Activated naive CD4-positive, alpha-beta T cell treated with anti-CD3 and anti-CD28 coated beads, Interleukin-2, amount 50 U/mL, for 72 hours (primary cell): ENCODE measurements at regions not wholly inside any gene's neighbourhood (a gene's known extent, or its start where the extent isn't known, plus 50 kb on each side); places are given as distances from the start of the nearest gene placed in this dataset.

ENCODE experiments used
- ATAC-seq, 2 donors: fragments of 150-1000 bp; cut with Tn5 transposase; 2 replicates each; pipeline ENCODE4 v1.10.0; 2021; ENCODE audit warnings: mild to moderate bottlenecking in 2 of 2, moderate library complexity in 2 of 2
- DNase-seq, 2 donors: peaks; one replicate each; pipeline ENCODE4 v3.0.0; 2021 to 2022; ENCODE audit warnings: low spot score in 2 of 2
- H3K27ac Mint-ChIP-seq, 2 donors: one replicate each; pipeline ENCODE4 v1.8.0; 2022; ENCODE audit warnings: mild to moderate bottlenecking in 2 of 2, mixed read lengths in 2 of 2
- H3K36me3 Mint-ChIP-seq, 2 donors: one replicate each; pipeline ENCODE4 v1.8.0; 2022; ENCODE audit warnings: mixed read lengths in 2 of 2
- H3K9me3 Mint-ChIP-seq, 2 donors: one replicate each; pipeline ENCODE4 v1.8.0; 2022; ENCODE audit warnings: mixed read lengths in 2 of 2

DNA sequence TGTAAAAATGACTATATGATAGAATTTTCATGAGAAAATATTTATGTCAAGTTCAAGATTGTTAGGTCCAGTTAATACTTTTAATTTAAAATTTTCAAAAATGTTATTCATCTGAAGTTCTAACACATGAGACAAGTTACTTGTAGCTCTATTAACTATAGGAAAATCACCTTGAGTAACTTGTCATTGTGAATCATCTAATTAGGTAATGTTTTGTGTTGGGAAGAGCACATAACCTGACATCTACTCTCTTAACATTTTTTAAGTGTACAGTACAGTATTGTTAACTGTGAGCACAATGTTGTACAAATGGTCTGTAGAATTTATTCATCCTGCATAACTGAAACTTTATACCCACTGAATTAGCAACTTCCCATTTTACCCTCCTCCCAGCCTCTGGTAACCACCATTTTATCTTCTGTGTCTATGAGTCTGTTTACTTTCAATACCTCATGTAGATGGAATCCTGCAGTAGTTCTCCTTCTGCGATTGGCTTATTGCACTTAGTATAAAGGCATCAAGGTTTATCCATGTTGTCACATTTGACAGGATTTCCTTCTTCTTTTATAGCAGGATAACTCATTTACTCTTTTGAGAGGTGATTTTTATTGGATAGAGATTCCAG lies 54.6 kb downstream of the ARL4A start:
- no peak for DNase-seq
- H3K27ac Mint-ChIP-seq = no peak overlapping the region
- ATAC-seq = no peak
- no peaks in the 10 kb centered on the region for H3K9me3 Mint-ChIP-seq
- no peaks in the 10 kb centered on the region for H3K36me3 Mint-ChIP-seq

DNA sequence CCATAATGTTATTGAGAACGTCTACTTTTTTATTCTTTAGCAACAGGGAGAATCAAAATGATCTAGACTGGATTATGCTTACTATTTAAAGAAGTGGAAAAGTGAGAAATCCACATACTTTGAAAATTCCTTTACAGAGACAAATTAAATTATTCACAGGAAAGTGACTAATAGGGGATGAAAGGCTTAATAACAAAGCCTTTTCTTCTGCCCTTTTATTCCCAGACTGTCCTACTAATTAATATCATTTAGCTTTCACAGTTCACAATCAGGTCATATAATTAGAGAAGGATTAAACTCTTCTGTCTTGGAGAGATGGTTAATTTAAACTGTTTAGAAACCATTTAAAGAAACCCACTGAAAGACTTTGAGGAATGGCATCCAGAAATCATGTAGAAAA lies 58.8 kb downstream of the ARL4A start:
- H3K9me3 Mint-ChIP-seq = no peaks in the 10 kb centered on the region
- no peak for ATAC-seq
- DNase-seq = no peak
- H3K36me3 Mint-ChIP-seq = no peaks in the 10 kb centered on the region
- H3K27ac Mint-ChIP-seq = no peak overlapping the region

DNA sequence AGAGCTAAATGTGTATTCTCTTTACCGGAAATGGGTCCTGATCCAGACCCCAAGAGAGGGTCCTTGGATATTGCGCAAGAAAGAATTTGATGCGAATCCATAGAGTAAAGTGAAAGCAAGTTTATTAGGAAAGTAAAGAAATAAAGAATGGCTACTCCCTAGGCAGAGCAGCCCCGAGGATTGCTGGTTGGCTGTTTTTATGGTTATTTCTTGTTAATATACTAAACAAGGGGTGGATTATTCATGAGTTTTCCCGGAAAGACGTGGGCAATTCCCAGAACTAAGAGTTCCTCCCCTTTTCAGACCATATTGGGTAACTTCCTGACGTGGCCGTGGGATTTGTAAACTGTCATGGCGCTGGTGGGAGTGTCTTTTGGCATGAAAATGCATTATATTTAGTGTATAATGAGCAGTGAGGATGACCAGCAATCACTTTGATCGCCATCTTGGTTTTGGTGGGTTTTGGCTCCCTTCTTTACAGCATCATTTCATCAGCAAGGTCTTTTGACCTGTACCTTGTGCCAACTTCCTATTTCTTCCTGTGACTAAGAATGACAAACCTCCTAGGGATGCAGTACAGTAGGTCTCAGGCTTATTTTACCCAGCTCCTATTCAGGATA lies 60.4 kb downstream of the ARL4A start:
- ATAC-seq = no peak
- H3K36me3 Mint-ChIP-seq = no peaks in the 10 kb centered on the region

DNA sequence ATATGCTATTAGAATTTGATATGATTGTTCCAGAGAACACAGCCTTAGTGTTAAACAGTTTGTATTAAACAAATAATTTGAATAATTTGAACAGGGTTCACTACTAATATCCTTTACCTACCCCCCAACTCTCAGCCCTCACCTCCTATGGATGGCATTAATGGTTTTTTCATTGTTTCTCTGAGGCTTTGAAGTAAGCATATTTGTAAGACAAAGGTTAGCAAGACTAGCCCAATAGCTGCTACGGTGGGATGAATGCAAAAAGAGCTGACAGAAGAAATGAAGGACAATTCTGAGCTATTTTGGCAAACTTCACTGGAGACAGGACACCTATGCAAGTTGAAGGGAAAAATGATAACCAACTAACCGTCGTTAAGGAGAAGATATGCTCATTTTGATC lies 61.6 kb downstream of the ARL4A start:
- no peak for DNase-seq
- no peaks in the 10 kb centered on the region for H3K9me3 Mint-ChIP-seq
- no peaks in the 10 kb centered on the region for H3K36me3 Mint-ChIP-seq
- H3K27ac Mint-ChIP-seq = no peak overlapping the region
- no peak for ATAC-seq

More for the DNA sequence above, 60.4 kb downstream of the ARL4A start:
- no peak for DNase-seq
- Mint-ChIP-seq H3K9me3 (no peaks in the 10 kb centered on the region), H3K27ac (no peak overlapping the region)

DNA sequence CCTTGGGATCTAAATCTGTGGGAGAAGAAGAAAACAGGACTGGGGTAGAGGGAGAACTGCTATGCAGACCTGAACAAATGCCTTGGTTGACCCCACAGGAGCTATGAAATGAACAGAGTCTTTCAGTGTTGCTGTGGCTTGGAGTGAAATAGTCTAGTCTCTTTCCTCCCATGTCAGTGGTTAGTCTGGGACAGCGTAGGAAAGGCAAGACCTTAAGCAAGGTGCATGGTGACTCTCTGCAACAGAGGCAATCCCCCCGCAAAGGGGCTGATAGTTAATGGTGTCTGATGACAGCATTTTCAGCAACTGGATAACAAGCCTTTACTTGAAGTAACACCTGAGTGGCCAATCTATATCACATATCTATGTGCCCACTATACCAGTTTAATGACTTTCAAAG lies 62.3 kb downstream of the ARL4A start:
- H3K27ac Mint-ChIP-seq = no peak overlapping the region
- no peaks in the 10 kb centered on the region for H3K9me3 Mint-ChIP-seq
- DNase-seq = no peak
- ATAC-seq = no peak
- no peaks in the 10 kb centered on the region for H3K36me3 Mint-ChIP-seq

DNA sequence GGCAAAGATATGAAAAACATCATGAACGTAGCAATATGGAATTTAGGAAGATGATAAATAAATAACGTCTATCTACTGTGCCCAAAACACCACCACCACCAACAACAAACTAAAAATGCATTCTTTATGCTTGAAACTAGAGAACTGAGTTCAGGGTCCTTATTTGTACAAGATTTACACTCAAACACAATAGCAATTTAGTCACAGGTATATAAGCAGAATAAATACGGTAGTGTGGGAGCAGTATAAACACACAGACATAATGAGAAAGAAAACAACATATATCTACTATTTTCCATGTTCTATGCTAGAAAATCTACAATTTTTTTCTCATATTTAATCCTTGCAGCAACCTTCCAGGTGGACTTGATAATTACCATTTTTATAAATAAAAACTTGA lies 64.3 kb downstream of the ARL4A start:
- H3K9me3 Mint-ChIP-seq = no peaks in the 10 kb centered on the region
- no peak for DNase-seq
- ATAC-seq = no peak
- no peak overlapping the region for H3K27ac Mint-ChIP-seq
- H3K36me3 Mint-ChIP-seq = no peaks in the 10 kb centered on the region

DNA sequence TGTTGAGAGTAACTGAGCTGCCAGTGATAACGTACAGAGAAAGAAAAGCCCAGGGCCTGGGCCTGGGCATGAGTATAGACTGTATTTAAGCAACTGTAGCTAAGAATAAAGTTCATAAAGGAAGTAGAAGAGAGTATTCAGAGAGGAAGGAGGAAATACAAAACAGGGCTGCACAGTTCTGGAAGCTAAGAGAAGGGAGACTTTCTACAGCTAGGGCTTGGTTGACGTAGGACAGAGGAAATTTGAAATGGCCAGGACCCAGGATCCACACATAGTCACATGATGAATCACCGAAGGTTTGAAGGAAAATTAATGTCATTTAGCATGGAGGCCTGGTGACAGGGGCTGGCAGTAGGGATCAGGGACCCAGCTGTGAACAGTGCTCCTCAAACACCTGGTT lies 66.7 kb downstream of the ARL4A start:
- no peak for ATAC-seq
- Mint-ChIP-seq H3K9me3 (no peaks in the 10 kb centered on the region), H3K36me3 (no peaks in the 10 kb centered on the region), H3K27ac (no peak overlapping the region)
- DNase-seq = no peak

DNA sequence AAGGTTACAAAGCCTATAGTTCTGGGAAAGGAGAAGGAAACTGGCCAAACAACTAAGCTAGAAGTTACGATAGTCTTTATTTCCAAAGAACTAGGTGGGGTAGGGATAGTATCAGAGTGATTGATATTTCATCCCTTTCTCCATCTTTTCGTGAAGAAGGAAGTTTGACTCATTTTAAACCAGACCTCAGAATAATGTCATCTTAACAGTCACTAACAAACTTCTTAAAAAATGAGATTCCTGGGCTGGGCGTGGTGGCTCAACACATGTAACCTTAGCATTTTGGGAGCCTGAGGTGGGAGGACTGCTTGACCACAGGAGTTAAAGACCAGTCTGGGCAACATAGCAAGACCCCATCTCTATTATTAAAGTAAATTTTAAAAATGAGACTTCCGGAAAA lies 69.4 kb downstream of the ARL4A start:
- ATAC-seq (no peak), DNase-seq (no peak)
- peaks cover 0 to 11% of the 10 kb centered on the region in 2 donors for H3K36me3 Mint-ChIP-seq
- peaks cover 5% of the 10 kb centered on the region in 2 donors for H3K9me3 Mint-ChIP-seq
- no peak overlapping the region for H3K27ac Mint-ChIP-seq

DNA sequence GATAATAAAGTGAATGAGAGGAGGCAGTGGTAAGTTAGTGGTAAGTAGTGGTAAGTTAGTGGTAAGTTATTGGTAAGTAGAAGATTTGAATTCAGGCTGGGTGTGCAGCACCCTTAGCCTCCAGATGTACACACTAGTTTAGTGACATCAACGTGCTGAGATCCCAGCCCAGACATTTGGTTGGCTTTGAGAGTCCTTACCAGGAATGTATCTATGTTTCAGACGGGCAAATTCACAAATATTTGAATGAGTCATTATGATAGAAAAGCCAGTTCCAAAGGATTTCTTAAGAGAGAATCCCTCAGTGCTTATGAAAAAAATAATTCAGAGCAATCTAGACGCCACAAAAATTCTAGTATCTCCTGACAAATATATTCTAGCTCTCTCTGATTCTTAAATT lies 70.0 kb downstream of the ARL4A start:
- ATAC-seq = no peak
- H3K36me3 Mint-ChIP-seq = peaks cover 0 to 11% of the 10 kb centered on the region in 2 donors
- H3K9me3 Mint-ChIP-seq = peaks cover 5% of the 10 kb centered on the region in 2 donors
- no peak overlapping the region for H3K27ac Mint-ChIP-seq
- DNase-seq = no peak

DNA sequence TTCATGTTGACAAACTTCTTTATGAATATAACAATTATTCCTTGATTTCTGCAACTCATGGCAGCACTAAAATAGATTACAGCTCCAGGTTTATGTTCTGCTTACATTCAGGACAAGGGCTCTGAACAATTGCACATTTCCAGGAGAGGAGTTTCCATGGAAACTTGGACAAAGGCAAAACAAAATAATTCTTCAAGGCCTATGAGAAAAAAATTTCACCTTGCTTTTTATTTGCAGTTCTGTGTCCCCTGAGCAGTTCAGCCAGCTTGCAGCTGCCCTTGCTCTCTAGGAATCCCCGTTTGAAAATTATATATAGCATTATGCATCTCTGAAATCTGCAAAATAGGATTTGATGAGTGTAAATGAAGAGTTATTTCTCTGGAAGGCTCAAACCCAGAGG lies 71.7 kb downstream of the ARL4A start:
- no peak overlapping the region for H3K27ac Mint-ChIP-seq
- DNase-seq = no peak

DNA sequence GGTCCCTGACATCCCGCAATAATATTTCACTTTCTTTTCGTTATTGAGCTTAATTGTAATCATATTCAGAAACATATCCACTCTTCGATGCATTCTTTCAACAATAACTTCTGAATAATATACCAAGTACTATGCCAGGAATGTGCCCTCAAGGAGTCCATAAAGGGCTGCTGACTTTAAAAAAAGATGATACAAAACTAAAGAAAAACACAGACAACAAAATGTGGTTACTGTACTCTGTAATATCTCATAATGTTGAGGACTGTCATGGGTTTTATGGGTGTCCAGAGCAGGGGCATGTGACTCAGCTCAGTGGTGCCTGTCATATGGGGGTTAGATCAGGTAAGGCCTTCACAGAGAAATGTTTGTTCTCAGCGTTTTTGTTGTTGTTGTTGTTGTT lies 73.7 kb downstream of the ARL4A start:
- H3K9me3 Mint-ChIP-seq = peaks cover 5% of the 10 kb centered on the region in 2 donors
- H3K27ac Mint-ChIP-seq = no peak overlapping the region
- ATAC-seq (no peak), DNase-seq (no peak)
- H3K36me3 Mint-ChIP-seq = peaks cover 0 to 11% of the 10 kb centered on the region in 2 donors

More for the DNA sequence above, 71.7 kb downstream of the ARL4A start:
- ATAC-seq = no peak
- Mint-ChIP-seq H3K9me3 (peaks cover 5% of the 10 kb centered on the region in 2 donors), H3K36me3 (peaks cover 0 to 11% of the 10 kb centered on the region in 2 donors)

DNA sequence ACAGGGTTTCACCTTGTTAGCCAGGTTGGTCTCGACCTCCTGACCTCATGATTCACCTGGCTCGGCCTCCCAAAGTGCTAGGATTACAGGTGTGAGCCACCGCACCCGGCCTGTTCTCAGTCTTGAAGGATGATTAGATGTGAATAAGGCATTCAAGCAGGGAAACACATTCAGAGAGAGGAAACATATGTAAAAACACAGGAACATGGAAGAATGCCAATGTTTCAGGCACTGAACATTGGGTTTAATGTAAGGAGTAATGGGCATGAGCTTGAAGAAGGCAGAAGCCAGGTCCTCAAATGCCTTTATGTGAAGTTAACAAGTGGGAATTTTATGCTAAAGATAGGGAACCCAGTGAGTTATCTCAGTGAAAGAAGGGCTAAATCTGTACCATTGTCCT lies 74.3 kb downstream of the ARL4A start:
- H3K9me3 Mint-ChIP-seq = peaks cover 5% of the 10 kb centered on the region in 2 donors
- ATAC-seq (no peak), DNase-seq (no peak)
- peaks cover 0 to 11% of the 10 kb centered on the region in 2 donors for H3K36me3 Mint-ChIP-seq
- no peak overlapping the region for H3K27ac Mint-ChIP-seq

DNA sequence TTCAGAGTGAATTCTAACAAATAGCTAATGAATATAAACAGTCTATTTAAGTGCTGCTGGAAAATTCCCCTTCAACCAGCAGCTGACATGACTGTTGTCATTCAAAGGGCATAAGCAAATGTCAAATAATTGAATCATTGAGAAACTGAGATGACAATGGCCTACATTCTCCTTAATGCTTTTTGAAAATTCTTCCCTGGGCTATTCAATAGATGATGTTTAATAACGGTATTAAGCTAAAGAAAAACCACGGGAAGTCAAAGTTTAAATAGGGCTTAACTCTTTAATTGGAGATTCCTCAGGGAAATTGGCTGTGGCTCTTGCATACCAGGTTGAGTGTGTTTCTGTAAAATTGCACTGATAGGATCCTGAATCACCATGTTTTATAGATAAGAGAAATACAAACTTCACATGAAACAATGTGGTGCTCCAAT lies 77.0 kb downstream of the ARL4A start:
- no peak for ATAC-seq
- no peak for DNase-seq

DNA sequence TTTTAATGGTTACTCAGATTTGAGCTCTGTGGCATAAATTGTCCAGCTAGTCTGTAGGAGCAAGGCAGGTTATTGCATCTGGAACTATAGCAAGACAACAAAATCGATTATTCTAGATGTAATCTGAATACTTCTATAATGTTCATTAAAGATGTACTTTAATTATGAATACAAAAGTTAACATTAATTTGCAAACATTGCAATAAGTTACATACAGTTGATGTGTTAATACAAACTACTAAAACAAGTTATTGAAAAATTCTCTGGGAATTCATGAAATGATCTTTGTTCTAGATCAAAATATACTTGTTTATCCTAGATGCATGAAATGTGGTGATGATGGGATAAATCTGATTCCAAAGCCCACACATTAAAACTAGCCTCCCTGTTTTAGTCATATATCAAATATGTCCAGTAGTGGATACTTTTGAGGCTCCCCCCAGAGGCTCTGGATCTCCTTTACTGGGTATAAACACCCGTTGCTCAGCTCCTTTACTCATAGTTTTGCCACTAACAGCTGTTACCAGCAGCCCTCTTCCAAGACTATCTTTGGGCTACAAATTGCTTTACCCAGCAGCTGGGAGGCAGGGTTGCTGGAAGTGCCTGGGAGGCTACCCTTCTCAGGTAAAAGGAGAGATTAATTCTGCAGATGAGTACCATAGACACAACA lies 78.1 kb downstream of the ARL4A start:
- DNase-seq (no peak), ATAC-seq (no peak)
- Mint-ChIP-seq H3K27ac (no peak overlapping the region), H3K9me3 (no peaks in the 10 kb centered on the region), H3K36me3 (peaks cover 0 to 2% of the 10 kb centered on the region in 2 donors)

More for the DNA sequence above, 77.0 kb downstream of the ARL4A start:
- peaks cover 0 to 11% of the 10 kb centered on the region in 2 donors for H3K36me3 Mint-ChIP-seq
- peaks cover 5% of the 10 kb centered on the region in 2 donors for H3K9me3 Mint-ChIP-seq
- H3K27ac Mint-ChIP-seq = no peak overlapping the region

DNA sequence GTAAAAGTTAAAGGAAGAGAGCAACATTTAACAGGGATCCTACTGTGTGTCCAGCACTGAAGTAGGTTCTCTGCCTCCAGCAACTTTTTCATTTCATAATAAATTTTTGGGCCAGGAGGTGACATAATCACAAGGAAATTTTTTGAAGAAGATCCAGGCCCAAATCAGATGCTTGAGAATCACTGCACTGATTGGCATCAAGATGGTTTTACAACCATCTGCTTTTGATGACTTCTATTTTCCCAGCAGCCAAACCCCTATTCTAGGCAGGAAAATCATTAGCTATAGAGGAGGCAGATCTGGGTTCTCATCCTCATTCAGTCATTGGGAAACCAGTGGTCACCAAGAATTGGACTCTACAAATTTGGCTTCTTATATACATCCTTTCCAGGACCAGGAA lies 79.0 kb downstream of the ARL4A start:
- Mint-ChIP-seq H3K9me3 (no peaks in the 10 kb centered on the region), H3K36me3 (no peaks in the 10 kb centered on the region), H3K27ac (no peak overlapping the region)
- DNase-seq (no peak), ATAC-seq (no peak)

DNA sequence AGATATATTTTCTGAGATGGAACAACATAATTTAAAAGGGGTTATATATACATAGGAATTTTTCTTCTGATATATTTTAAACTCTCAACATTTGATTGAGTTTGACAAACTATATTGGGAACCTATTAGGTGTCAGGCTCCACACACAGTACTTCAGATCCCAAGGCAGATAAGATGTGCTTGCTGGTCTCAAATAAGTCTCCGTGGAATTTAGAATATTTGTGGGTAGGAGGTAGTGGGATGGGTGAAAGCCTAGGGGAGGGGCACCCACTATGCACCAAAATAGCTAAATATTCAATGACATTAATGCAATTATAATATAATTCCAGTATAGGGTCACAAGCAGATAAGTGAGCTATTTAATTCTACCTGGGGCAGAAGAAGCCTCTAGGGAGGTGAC lies 81.5 kb downstream of the ARL4A start:
- peaks cover 0 to 4% of the 10 kb centered on the region in 2 donors for H3K36me3 Mint-ChIP-seq
- no peak for DNase-seq
- no peaks in the 10 kb centered on the region for H3K9me3 Mint-ChIP-seq
- H3K27ac Mint-ChIP-seq = no peak overlapping the region
- no peak for ATAC-seq

DNA sequence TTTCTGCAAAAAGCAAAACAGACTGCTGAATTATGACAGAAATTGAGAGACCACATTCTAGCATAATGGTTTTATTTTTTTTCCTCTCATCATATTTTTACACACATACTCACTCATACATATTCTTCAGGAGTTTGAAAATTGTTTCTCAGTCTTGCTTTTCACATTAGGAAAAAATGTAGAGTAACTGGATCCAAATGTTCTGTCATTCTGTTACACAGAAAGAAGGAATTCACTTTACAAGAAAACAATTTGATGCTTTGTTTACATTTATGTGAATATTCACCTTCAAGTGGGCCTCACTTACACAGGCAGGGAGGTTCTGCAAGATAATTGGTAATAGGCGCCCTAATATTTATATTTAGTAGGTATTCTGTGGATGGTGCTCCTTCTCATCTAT lies 82.0 kb downstream of the ARL4A start:
- peaks cover 0 to 4% of the 10 kb centered on the region in 2 donors for H3K36me3 Mint-ChIP-seq
- no peak for DNase-seq
- no peaks in the 10 kb centered on the region for H3K9me3 Mint-ChIP-seq
- H3K27ac Mint-ChIP-seq = no peak overlapping the region
- ATAC-seq = no peak
